Vagina (tissue), 2 donors: ENCODE measurements at regions not wholly inside any gene's neighbourhood (a gene's known extent, or its start where the extent isn't known, plus 50 kb on each side); places are given as distances from the start of the nearest gene placed in this dataset.

Experiments used
- POLR2A ChIP-seq, 2 donors: fragments of 450-650 bp; IDR thresholded peaks; one replicate each; pipeline ENCODE4 v1.6.1; 2017; ENCODE audit warnings: antibody characterized with exemption in 2 of 2, mild to moderate bottlenecking in 2 of 2, moderate library complexity in 2 of 2
- POLR2AphosphoS5 ChIP-seq, 2 donors: sonication (generic); formaldehyde crosslinking; IDR thresholded peaks; one replicate each; pipeline ENCODE4 v1.9.0; 2017; ENCODE audit warnings: antibody characterized with exemption in 2 of 2, mild to moderate bottlenecking in 2 of 2, low read depth in 1 of 2; ENCODE audit not compliant: insufficient read depth in 1 of 2
- TF ChIP-seq, protein P1 (sequence below), 3 experiments: fragments of 450-650 bp in 2 of 3; fragments of 200-600 bp in 1 of 3; sonication (generic) in 1 of 3; IDR thresholded peaks; one replicate each; pipeline ENCODE4 v1.5.1; 2017 to 2019; ENCODE audit warnings: antibody characterized with exemption in 3 of 3, mild to moderate bottlenecking in 2 of 3, moderate library complexity in 2 of 3

DNA sequence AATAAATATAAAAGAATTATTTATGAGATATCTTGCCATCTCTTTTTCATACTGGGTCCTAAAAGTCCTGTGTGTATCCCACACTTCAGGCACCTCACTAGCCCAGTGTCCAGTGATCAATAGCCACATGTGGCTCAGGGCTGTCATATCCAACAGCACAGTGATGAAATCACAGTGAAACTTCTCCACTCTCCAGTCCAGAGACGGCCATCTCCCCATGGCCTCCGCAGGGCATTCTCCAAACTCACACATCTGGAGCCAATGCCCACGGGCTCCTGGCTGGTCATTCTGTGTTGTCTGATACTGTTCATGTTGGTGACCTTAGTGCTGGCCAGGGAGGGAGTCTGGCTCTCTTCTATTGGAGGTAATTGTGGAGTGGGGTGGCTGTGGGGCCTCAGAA, 125.2 kb upstream of the SDK2 start:
- TF ChIP-seq, protein P1, sequence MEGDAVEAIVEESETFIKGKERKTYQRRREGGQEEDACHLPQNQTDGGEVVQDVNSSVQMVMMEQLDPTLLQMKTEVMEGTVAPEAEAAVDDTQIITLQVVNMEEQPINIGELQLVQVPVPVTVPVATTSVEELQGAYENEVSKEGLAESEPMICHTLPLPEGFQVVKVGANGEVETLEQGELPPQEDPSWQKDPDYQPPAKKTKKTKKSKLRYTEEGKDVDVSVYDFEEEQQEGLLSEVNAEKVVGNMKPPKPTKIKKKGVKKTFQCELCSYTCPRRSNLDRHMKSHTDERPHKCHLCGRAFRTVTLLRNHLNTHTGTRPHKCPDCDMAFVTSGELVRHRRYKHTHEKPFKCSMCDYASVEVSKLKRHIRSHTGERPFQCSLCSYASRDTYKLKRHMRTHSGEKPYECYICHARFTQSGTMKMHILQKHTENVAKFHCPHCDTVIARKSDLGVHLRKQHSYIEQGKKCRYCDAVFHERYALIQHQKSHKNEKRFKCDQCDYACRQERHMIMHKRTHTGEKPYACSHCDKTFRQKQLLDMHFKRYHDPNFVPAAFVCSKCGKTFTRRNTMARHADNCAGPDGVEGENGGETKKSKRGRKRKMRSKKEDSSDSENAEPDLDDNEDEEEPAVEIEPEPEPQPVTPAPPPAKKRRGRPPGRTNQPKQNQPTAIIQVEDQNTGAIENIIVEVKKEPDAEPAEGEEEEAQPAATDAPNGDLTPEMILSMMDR (IDR thresholded peaks at IDR 0.05): no peak
- TF ChIP-seq POLR2A (IDR thresholded peaks at IDR 0.05) (no peak), POLR2AphosphoS5 (IDR thresholded peaks at IDR 0.05; ENCODE audit: insufficient read depth in 1 of 2, low read depth in 1 of 2) (no peak)
